ENCODE measurements at regions not wholly inside any gene's neighbourhood (a gene's known extent, or its start where the extent isn't known, plus 50 kb on each side); places are given as distances from the start of the nearest gene placed in this dataset.

DNA sequence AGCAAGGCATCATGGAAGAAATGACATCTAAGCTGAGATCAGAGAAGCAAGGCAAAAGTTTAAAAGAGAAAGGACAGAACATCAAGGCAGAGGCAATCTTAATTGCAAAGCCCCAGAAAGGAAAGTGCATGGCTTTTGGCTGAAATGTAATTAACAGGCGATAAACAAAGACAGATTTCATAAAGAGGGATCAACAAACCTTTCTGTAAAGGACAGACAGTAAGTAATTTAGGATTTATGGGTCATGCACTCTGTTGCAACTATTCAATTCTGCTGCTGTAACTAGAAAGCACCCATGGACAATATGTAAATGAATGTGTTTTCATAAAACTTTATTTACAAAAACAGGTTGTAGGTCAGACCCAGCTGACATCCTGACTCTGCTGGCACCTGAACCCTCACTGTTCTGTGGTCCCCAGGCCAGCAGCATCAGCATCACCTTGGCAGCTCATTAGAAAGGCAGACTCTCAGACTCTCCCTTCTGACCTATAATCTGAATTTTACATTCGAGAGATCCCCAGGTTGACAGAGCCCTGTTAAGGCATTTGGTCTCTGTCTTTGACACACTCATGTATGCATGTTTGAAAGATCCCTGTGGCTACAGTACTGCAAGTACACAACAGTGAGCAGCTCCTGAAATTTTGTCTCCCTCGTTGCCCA is 362.9 kb upstream of the NFE2L3 start:
- H3K4me3 ChIP-seq = no peak overlapping the region
- peak; percentile 26 for DNase-seq (ENCODE audit: extremely low spot score)
- peaks cover 11 to 63% (median 49%) of the 10 kb centered on the region in 4 donors for H3K4me1 ChIP-seq
- intact Hi-C loops (cut with DNase I) = no loop called here
- H3K9me3 ChIP-seq = no peaks in the 10 kb centered on the region
- no peaks in the 10 kb centered on the region for H3K36me3 ChIP-seq
- TF ChIP-seq, protein P1, sequence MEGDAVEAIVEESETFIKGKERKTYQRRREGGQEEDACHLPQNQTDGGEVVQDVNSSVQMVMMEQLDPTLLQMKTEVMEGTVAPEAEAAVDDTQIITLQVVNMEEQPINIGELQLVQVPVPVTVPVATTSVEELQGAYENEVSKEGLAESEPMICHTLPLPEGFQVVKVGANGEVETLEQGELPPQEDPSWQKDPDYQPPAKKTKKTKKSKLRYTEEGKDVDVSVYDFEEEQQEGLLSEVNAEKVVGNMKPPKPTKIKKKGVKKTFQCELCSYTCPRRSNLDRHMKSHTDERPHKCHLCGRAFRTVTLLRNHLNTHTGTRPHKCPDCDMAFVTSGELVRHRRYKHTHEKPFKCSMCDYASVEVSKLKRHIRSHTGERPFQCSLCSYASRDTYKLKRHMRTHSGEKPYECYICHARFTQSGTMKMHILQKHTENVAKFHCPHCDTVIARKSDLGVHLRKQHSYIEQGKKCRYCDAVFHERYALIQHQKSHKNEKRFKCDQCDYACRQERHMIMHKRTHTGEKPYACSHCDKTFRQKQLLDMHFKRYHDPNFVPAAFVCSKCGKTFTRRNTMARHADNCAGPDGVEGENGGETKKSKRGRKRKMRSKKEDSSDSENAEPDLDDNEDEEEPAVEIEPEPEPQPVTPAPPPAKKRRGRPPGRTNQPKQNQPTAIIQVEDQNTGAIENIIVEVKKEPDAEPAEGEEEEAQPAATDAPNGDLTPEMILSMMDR (IDR thresholded peaks at IDR 0.05) = no peak
- TF ChIP-seq POLR2A (IDR thresholded peaks at IDR 0.05; ENCODE audit: low read depth) (no peak), POLR2AphosphoS5 (IDR thresholded peaks at IDR 0.05) (no peak), EP300 (IDR thresholded peaks at IDR 0.05) (no peak)
- no peaks in the 10 kb centered on the region for H3K27me3 ChIP-seq
- peak overlapping the region; percentile 73 to 83 (median 77) for H3K27ac ChIP-seq (replicated peaks in 1 of 4)
- 78% methylated on average over 3 of the region's 3 CpGs for WGBS

DNA sequence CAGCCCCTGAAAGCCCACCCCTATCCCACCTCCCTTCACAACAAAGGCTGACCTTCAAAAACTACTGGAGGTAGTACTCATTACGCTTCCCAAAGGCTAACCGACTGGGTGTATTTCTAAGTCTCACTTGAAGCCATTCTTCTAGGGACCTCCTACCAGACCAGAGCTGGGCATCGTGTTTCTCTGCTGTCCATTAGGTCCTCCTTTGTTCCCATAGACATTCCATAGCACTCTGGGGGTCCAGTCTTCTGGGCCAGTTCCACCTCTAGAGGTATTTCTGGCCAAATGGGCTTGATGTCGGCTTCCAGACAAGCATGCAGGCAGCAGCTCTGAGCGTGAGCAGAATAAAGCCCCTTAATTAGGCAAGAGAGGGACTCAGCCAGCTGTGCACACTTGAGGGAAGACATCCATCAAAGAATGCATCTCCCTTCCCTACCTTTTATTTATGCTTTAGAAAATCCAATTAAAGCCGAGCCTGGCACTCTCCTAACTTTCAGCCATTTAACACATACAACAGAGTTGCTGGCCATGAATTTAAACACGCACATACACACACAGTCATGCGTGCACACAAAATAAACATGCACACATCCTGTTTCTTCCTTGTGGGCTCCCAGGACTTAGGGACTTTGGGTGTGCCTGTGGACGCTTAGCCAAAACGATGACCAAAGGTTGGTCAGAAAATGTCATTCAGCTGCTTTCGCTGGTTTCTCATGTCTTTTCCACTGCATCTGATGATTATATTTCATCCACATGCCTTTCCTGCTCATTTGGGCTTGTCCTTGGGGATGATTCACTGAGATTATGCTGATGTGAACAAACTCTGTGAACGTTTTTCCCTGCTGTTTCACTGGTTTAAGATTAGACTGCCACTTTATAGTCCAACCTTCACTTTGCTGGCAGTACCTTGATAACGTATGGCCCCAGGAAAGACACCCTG is 362.0 kb upstream of the NFE2L3 start:
- peak; percentile 74 for DNase-seq (ENCODE audit: extremely low spot score)
- no peaks in the 10 kb centered on the region for H3K36me3 ChIP-seq
- no peaks in the 10 kb centered on the region for H3K27me3 ChIP-seq
- no peaks in the 10 kb centered on the region for H3K9me3 ChIP-seq
- peak overlapping the region; percentile 73 to 83 (median 77) for H3K27ac ChIP-seq (replicated peaks in 1 of 4)
- H3K4me3 ChIP-seq = no peak overlapping the region
- TF ChIP-seq POLR2A (IDR thresholded peaks at IDR 0.05; ENCODE audit: low read depth) (no peak), POLR2AphosphoS5 (IDR thresholded peaks at IDR 0.05) (peak in 1 of 2 donors; percentile 5)
- peaks cover 11 to 68% (median 53%) of the 10 kb centered on the region in 4 donors for H3K4me1 ChIP-seq
- WGBS = 70% methylated on average over 12 of the region's 13 CpGs
- intact Hi-C loops (cut with DNase I) = no loop called here

DNA sequence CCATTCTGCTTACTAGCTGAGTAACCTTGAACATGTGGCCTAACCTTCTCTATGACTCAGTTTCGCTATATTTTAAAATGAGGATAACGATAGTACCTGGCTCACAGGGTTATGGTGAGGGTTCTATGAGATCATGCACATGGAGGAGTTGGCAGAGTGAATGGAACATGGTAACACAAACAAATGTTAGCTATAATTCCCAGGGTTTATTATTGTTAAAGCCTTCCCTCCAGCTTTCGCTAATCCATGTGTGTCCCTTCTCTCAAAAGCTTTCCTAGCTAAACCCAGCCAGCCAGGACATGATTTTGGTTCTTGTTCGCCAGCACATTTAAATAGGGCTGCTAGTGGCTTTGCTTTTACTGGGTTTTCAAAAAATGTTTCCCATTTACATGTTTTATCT is 361.0 kb upstream of the NFE2L3 start:
- Histone ChIP-seq H3K27me3 (no peaks in the 10 kb centered on the region), H3K36me3 (no peaks in the 10 kb centered on the region), H3K27ac (replicated peaks in 1 of 4) (peak overlapping the region; percentile 73 to 83 (median 77)), H3K9me3 (no peaks in the 10 kb centered on the region), H3K4me1 (peaks cover 12 to 71% (median 59%) of the 10 kb centered on the region in 4 donors), H3K4me3 (no peak overlapping the region)
- 34% methylated on average over 4 of the region's 4 CpGs for WGBS
- TF ChIP-seq POLR2A (IDR thresholded peaks at IDR 0.05; ENCODE audit: low read depth) = no peak
- TF ChIP-seq POLR2AphosphoS5 (IDR thresholded peaks at IDR 0.05) = no peak
- TF ChIP-seq, protein P1 (IDR thresholded peaks at IDR 0.05) = no peak
- TF ChIP-seq EP300 (IDR thresholded peaks at IDR 0.05) = no peak
- DNase-seq (ENCODE audit: extremely low spot score) = peak; percentile 75
- intact Hi-C loops (cut with DNase I) = no loop called here

DNA sequence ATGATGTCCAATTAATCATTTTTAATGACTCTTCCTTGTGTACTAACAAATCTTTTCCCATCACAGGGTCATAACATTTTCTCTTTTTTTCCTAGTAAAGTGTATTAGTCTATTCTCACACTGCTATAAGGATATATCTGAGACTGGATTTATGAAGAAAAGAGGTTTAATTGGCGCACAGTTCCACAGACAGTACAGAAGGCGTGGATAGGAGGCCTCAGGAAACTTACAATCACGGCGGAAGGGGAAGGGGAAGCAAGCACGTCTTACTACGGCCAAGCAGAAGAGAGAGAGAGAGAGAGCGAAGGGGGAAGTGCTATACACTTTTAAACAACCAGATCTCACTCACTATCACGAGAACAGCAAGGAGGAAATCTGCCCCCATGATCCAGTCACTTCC is 359.4 kb upstream of the NFE2L3 start:
- H3K4me1 ChIP-seq = peaks cover 14 to 68% (median 58%) of the 10 kb centered on the region in 4 donors
- H3K27me3 ChIP-seq = no peaks in the 10 kb centered on the region
- no peak overlapping the region for H3K4me3 ChIP-seq
- DNase-seq (ENCODE audit: extremely low spot score) = no peak
- no peaks in the 10 kb centered on the region for H3K9me3 ChIP-seq
- intact Hi-C loops (cut with DNase I) = no loop called here
- no peaks in the 10 kb centered on the region for H3K36me3 ChIP-seq
- H3K27ac ChIP-seq (replicated peaks in 1 of 4) = peak overlapping the region in 3 of 4 donors; percentile 20 to 83 (median 28)
- TF ChIP-seq EP300 (IDR thresholded peaks at IDR 0.05) (no peak), POLR2A (IDR thresholded peaks at IDR 0.05; ENCODE audit: low read depth) (no peak), POLR2AphosphoS5 (IDR thresholded peaks at IDR 0.05) (no peak)
- TF ChIP-seq, protein P1 (IDR thresholded peaks at IDR 0.05) = no peak
- WGBS = 77% methylated on average over 8 of the region's 8 CpGs

DNA sequence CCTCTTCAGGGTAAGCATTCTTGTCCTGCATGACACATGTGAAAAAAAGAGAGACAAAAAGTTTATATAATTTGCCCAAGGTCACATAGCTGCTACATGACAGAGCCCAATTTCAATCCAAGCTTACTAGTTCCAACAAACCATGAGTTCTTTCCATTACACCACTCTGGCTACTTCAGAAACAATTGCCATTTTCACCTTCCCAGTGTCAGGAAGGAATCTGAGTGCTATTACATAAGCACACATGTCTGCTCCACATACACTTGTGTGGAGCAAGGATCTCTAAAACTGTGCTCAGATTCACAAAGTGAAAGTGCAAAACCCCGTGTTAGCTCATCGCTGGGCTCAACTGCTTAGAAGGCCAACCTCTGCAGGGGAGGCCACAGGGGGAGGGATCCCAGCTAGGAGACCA is 356.2 kb upstream of the NFE2L3 start:
- TF ChIP-seq POLR2AphosphoS5 (IDR thresholded peaks at IDR 0.05) (peak; percentile 81 to 90), EP300 (IDR thresholded peaks at IDR 0.05) (peak; percentile 72), POLR2A (IDR thresholded peaks at IDR 0.05; ENCODE audit: low read depth) (no peak)
- TF ChIP-seq, protein P1 (IDR thresholded peaks at IDR 0.05) = no peak
- H3K4me3 ChIP-seq = peak overlapping the region in 3 of 4 donors; percentile 23 to 43 (median 23)
- intact Hi-C loops (cut with DNase I) = loop anchor here (5.0 kb wide), 1 partner anchor 51 kb away; no protein-coding TSS in a partner anchor
- no peak for DNase-seq (ENCODE audit: extremely low spot score)
- no peaks in the 10 kb centered on the region for H3K9me3 ChIP-seq
- no peaks in the 10 kb centered on the region for H3K27me3 ChIP-seq
- H3K36me3 ChIP-seq = no peaks in the 10 kb centered on the region
- H3K27ac ChIP-seq (replicated peaks in 1 of 4) = peak overlapping the region; percentile 74 to 82 (median 80)
- WGBS = 35% methylated on average over 2 of the region's 2 CpGs
- H3K4me1 ChIP-seq = peaks cover 9 to 49% (median 34%) of the 10 kb centered on the region in 4 donors
